ENCODE measurements at regions not wholly inside any gene's neighbourhood (a gene's known extent, or its start where the extent isn't known, plus 50 kb on each side); places are given as distances from the start of the nearest gene placed in this dataset.

DNA sequence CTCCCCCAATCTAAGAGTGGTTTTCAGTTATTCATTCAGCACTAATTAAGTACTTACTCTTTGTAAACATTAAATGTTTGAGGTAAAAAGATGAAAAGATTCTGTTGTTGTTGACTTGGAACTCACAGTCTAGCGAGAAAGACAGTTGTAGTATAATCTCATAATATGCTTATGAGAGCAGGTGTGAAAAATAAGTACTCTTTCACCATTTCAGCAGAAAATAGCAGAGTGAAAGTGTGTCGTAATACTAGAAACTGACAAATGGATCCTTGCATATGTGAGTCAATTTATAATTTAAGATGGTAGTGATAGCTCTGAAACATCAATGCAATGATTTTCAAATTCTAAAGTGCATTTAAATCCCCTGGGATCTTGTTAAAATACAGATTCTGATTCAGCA lies 618.8 kb upstream of the CCDC54 start:
- WGBS (ENCODE audit: insufficient coverage), result 100% methylated on average over 2 of the region's 2 CpGs
- ChIA-PET POLR2A (no interaction called here), CTCF (no interaction called here)

DNA sequence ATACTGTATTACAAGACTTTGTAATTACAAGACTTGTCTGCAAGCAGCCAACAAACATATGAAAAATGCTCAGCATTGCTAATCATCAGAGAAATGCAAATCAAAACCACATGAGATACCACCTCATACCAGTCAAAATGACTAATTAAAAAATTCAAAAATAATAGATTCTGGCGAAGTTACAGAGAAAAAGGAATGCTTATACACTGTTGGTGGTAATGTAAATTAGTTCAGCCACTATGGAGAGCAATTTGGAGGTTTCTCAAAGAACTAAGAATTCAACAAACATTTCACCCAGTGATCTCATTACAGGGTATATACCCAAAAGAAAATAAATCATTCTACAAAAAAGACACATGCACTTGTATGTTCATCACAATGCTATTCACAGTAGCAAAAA lies 617.5 kb upstream of the CCDC54 start:
- Histone ChIP-seq H3K4me1 (ENCODE audit: control extremely low read depth in 1 of 4, control insufficient read depth in 4 of 4, insufficient read depth in 4 of 4, low read length in 3 of 4) (no peaks in the 10 kb centered on the region), H3K27ac (ENCODE audit: insufficient read depth in 1 of 2, low read depth in 1 of 2, low read length in 2 of 2, poor library complexity in 1 of 2, severe bottlenecking in 2 of 2) (no peak overlapping the region), H3K27me3 (replicated peaks in 2 of 5; ENCODE audit: control insufficient read depth in 4 of 5, insufficient read depth in 5 of 5, low read length in 4 of 5) (no peaks in the 10 kb centered on the region), H3K4me3 (ENCODE audit: control insufficient read depth in 1 of 7, extremely low read depth in 1 of 7, insufficient read depth in 4 of 7, low read depth in 2 of 7, low read length in 6 of 7) (no peak overlapping the region), H3K36me3 (ENCODE audit: control insufficient read depth in 4 of 4, insufficient read depth in 4 of 4, low read length in 3 of 4) (no peaks in the 10 kb centered on the region), H3K9me3 (ENCODE audit: control extremely low read depth in 1 of 5, control insufficient read depth in 4 of 5, insufficient read depth in 2 of 5, low read depth in 1 of 5, low read length in 4 of 5) (peaks cover 0 to 5% (median 0%) of the 10 kb centered on the region in 5 experiments)
- ChIA-PET POLR2A (no interaction called here), CTCF (no interaction called here)
- no CpG with 5 or more reads among the region's 1 CpG for WGBS (ENCODE audit: insufficient coverage)
- DNase-seq, result no peak

More for the DNA sequence above, 618.8 kb upstream of the CCDC54 start:
- DNase-seq, result no peak
- Histone ChIP-seq H3K27ac (ENCODE audit: insufficient read depth in 1 of 2, low read depth in 1 of 2, low read length in 2 of 2, poor library complexity in 1 of 2, severe bottlenecking in 2 of 2) (no peak overlapping the region), H3K36me3 (ENCODE audit: control insufficient read depth in 4 of 4, insufficient read depth in 4 of 4, low read length in 3 of 4) (no peaks in the 10 kb centered on the region), H3K4me3 (ENCODE audit: control insufficient read depth in 1 of 7, extremely low read depth in 1 of 7, insufficient read depth in 4 of 7, low read depth in 2 of 7, low read length in 6 of 7) (no peak overlapping the region), H3K27me3 (replicated peaks in 2 of 5; ENCODE audit: control insufficient read depth in 4 of 5, insufficient read depth in 5 of 5, low read length in 4 of 5) (no peaks in the 10 kb centered on the region), H3K9me3 (ENCODE audit: control extremely low read depth in 1 of 5, control insufficient read depth in 4 of 5, insufficient read depth in 2 of 5, low read depth in 1 of 5, low read length in 4 of 5) (peaks cover 0 to 5% (median 0%) of the 10 kb centered on the region in 5 experiments), H3K4me1 (ENCODE audit: control extremely low read depth in 1 of 4, control insufficient read depth in 4 of 4, insufficient read depth in 4 of 4, low read length in 3 of 4) (no peaks in the 10 kb centered on the region)

DNA sequence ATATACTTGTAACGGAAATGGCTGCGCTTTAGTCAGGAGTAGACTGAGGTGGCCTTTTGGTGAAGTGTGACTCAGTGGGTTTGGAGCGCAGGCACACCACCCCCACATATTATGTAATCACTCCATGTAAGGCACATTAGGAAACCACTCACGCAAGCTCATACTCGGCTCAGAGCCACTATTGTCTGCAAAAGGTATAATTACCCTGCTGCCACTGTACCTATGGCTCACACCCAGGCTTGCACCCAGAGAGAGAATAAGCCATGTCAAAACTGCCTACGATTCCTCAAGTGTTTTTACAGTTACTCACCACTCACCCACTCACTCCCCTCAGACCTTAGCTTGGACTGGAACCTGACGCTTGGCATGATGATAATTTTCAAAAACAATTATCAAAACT lies 611.9 kb upstream of the CCDC54 start:
- Histone ChIP-seq H3K27ac (ENCODE audit: insufficient read depth in 1 of 2, low read depth in 1 of 2, low read length in 2 of 2, poor library complexity in 1 of 2, severe bottlenecking in 2 of 2) (no peak overlapping the region), H3K4me3 (ENCODE audit: control insufficient read depth in 1 of 7, extremely low read depth in 1 of 7, insufficient read depth in 4 of 7, low read depth in 2 of 7, low read length in 6 of 7) (no peak overlapping the region), H3K4me1 (ENCODE audit: control extremely low read depth in 1 of 4, control insufficient read depth in 4 of 4, insufficient read depth in 4 of 4, low read length in 3 of 4) (no peaks in the 10 kb centered on the region), H3K36me3 (ENCODE audit: control insufficient read depth in 4 of 4, insufficient read depth in 4 of 4, low read length in 3 of 4) (no peaks in the 10 kb centered on the region), H3K27me3 (replicated peaks in 2 of 5; ENCODE audit: control insufficient read depth in 4 of 5, insufficient read depth in 5 of 5, low read length in 4 of 5) (no peaks in the 10 kb centered on the region), H3K9me3 (ENCODE audit: control extremely low read depth in 1 of 5, control insufficient read depth in 4 of 5, insufficient read depth in 2 of 5, low read depth in 1 of 5, low read length in 4 of 5) (no peaks in the 10 kb centered on the region)
- ChIA-PET CTCF (no interaction called here), POLR2A (no interaction called here)
- WGBS (ENCODE audit: insufficient coverage), result 100% methylated on average over 4 of the region's 7 CpGs
- DNase-seq, result no peak

DNA sequence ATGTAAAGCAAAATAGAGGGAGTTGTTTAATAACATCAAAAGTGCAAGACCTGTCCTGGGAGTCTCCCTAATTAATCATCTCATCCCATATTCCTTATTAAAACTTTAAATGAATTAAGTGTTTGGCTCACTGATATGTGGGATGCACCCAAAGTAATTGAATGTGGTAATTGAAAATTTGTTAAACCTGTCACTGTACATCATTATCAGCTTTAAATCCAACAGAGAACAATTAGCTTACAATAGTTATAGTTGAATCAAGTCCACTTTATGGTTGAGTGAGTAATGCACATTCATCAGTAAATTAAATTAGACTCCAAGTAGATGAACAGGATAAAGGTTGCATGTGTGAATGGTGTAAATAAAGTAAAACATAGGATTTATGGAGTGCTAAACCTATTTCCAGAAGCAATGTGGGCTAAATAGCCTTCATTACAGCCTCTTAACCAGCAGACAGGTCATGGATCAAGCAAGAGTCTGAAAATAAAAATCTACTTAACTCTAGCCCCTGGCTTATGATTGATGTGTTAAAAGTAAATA lies 608.2 kb upstream of the CCDC54 start:
- Histone ChIP-seq H3K4me3 (ENCODE audit: control insufficient read depth in 1 of 7, extremely low read depth in 1 of 7, insufficient read depth in 4 of 7, low read depth in 2 of 7, low read length in 6 of 7) (no peak overlapping the region), H3K36me3 (ENCODE audit: control insufficient read depth in 4 of 4, insufficient read depth in 4 of 4, low read length in 3 of 4) (no peaks in the 10 kb centered on the region), H3K27ac (ENCODE audit: insufficient read depth in 1 of 2, low read depth in 1 of 2, low read length in 2 of 2, poor library complexity in 1 of 2, severe bottlenecking in 2 of 2) (no peak overlapping the region), H3K27me3 (replicated peaks in 2 of 5; ENCODE audit: control insufficient read depth in 4 of 5, insufficient read depth in 5 of 5, low read length in 4 of 5) (no peaks in the 10 kb centered on the region), H3K9me3 (ENCODE audit: control extremely low read depth in 1 of 5, control insufficient read depth in 4 of 5, insufficient read depth in 2 of 5, low read depth in 1 of 5, low read length in 4 of 5) (no peaks in the 10 kb centered on the region), H3K4me1 (ENCODE audit: control extremely low read depth in 1 of 4, control insufficient read depth in 4 of 4, insufficient read depth in 4 of 4, low read length in 3 of 4) (no peaks in the 10 kb centered on the region)
- ChIA-PET CTCF (no interaction called here), POLR2A (no interaction called here)
- no peak for DNase-seq

DNA sequence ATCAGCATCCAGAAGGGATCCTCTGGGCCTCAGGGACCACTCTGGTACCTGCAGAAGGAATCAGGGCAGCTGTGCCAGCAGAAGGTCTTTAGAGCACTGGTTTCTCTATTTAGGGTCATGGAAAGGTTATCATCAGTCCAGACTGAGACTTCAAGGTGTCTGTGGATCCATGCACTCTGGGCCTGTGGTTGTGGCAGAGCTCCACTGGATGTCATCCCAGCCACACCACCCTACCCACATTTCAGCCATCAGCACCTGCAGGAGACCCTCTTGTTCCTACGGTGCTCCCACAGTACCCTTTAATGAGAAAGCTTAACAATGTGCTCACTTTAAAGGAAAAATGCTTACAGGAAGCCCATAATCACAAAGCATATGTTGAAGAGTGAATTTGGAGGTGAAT lies 603.4 kb upstream of the CCDC54 start:
- no peak overlapping the region for H3K27ac ChIP-seq (ENCODE audit: insufficient read depth in 1 of 2, low read depth in 1 of 2, low read length in 2 of 2, poor library complexity in 1 of 2, severe bottlenecking in 2 of 2)
- no peaks in the 10 kb centered on the region for H3K27me3 ChIP-seq (replicated peaks in 2 of 5; ENCODE audit: control insufficient read depth in 4 of 5, insufficient read depth in 5 of 5, low read length in 4 of 5)
- H3K36me3 ChIP-seq (ENCODE audit: control insufficient read depth in 4 of 4, insufficient read depth in 4 of 4, low read length in 3 of 4), result no peaks in the 10 kb centered on the region
- no peak for DNase-seq
- peaks cover 0 to 2% (median 0%) of the 10 kb centered on the region in 5 experiments for H3K9me3 ChIP-seq (ENCODE audit: control extremely low read depth in 1 of 5, control insufficient read depth in 4 of 5, insufficient read depth in 2 of 5, low read depth in 1 of 5, low read length in 4 of 5)
- CTCF ChIA-PET, result no interaction called here
- H3K4me3 ChIP-seq (ENCODE audit: control insufficient read depth in 1 of 7, extremely low read depth in 1 of 7, insufficient read depth in 4 of 7, low read depth in 2 of 7, low read length in 6 of 7), result no peak overlapping the region
- no CpG with 5 or more reads among the region's 1 CpG for whole genome bisulfite sequencing (ENCODE audit: insufficient coverage)
- POLR2A ChIA-PET, result no interaction called here
- no peaks in the 10 kb centered on the region for H3K4me1 ChIP-seq (ENCODE audit: control extremely low read depth in 1 of 4, control insufficient read depth in 4 of 4, insufficient read depth in 4 of 4, low read length in 3 of 4)

DNA sequence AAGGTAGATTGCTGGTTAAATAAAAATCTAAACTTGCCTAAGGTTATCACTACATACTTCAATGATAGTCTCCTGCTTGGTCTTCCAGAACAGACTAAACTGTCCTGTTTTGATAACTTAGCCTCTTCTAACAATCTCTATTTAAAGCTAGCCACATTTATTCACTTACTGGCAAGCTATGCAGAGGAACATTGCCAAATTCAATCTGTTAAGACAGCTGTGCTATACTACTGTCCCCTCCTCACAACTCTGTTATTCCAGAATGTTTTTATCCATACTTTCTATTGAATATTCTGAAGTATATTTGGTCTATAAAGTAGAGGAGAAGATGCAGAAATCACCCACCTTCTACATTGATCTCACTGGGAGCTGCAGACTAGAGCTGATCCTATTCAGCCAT lies 594.0 kb upstream of the CCDC54 start:
- H3K4me1 ChIP-seq (ENCODE audit: control extremely low read depth in 1 of 4, control insufficient read depth in 4 of 4, insufficient read depth in 4 of 4, low read length in 3 of 4), result no peaks in the 10 kb centered on the region
- ChIA-PET POLR2A (no interaction called here), CTCF (no interaction called here)
- no peak overlapping the region for H3K27ac ChIP-seq (ENCODE audit: insufficient read depth in 1 of 2, low read depth in 1 of 2, low read length in 2 of 2, poor library complexity in 1 of 2, severe bottlenecking in 2 of 2)
- H3K9me3 ChIP-seq (ENCODE audit: control extremely low read depth in 1 of 5, control insufficient read depth in 4 of 5, insufficient read depth in 2 of 5, low read depth in 1 of 5, low read length in 4 of 5), result no peaks in the 10 kb centered on the region
- no peak for DNase-seq
- H3K4me3 ChIP-seq (ENCODE audit: control insufficient read depth in 1 of 7, extremely low read depth in 1 of 7, insufficient read depth in 4 of 7, low read depth in 2 of 7, low read length in 6 of 7), result no peak overlapping the region
- no peaks in the 10 kb centered on the region for H3K36me3 ChIP-seq (ENCODE audit: control insufficient read depth in 4 of 4, insufficient read depth in 4 of 4, low read length in 3 of 4)
- H3K27me3 ChIP-seq (replicated peaks in 2 of 5; ENCODE audit: control insufficient read depth in 4 of 5, insufficient read depth in 5 of 5, low read length in 4 of 5), result peaks cover 0 to 2% (median 0%) of the 10 kb centered on the region in 5 experiments

DNA sequence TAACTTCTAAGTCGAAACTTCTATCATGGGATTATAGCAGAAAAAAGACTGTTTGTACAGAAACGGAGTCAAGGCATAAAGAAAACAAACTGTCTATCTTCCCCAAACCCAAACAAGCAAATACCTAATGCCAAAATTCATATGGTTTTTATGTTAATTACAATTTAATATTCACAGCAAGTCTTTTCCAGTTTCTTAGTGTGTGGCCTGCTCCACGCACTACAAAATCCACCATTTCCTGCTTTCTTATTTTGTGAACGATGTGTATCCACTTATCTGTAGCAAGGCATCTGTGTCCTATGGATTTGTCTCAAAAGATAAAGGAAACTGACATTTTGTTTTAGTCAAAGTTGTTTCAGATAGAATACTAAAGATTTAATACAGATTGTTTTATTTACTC lies 588.0 kb upstream of the CCDC54 start:
- Histone ChIP-seq H3K4me1 (ENCODE audit: control extremely low read depth in 1 of 4, control insufficient read depth in 4 of 4, insufficient read depth in 4 of 4, low read length in 3 of 4) (no peaks in the 10 kb centered on the region), H3K4me3 (ENCODE audit: control insufficient read depth in 1 of 7, extremely low read depth in 1 of 7, insufficient read depth in 4 of 7, low read depth in 2 of 7, low read length in 6 of 7) (no peak overlapping the region), H3K9me3 (ENCODE audit: control extremely low read depth in 1 of 5, control insufficient read depth in 4 of 5, insufficient read depth in 2 of 5, low read depth in 1 of 5, low read length in 4 of 5) (peaks cover 0 to 3% (median 0%) of the 10 kb centered on the region in 5 experiments), H3K36me3 (ENCODE audit: control insufficient read depth in 4 of 4, insufficient read depth in 4 of 4, low read length in 3 of 4) (no peaks in the 10 kb centered on the region), H3K27me3 (replicated peaks in 2 of 5; ENCODE audit: control insufficient read depth in 4 of 5, insufficient read depth in 5 of 5, low read length in 4 of 5) (peaks cover 0 to 2% (median 0%) of the 10 kb centered on the region in 5 experiments), H3K27ac (ENCODE audit: insufficient read depth in 1 of 2, low read depth in 1 of 2, low read length in 2 of 2, poor library complexity in 1 of 2, severe bottlenecking in 2 of 2) (no peak overlapping the region)
- WGBS (ENCODE audit: insufficient coverage), result no CpG with 5 or more reads among the region's 4 CpGs
- ChIA-PET POLR2A (no interaction called here), CTCF (no interaction called here)
- no peak for DNase-seq

Data from common myeloid progenitor, CD34-positive (primary cell).